ENCODE measurements at regions not wholly inside any gene's neighbourhood (a gene's known extent, or its start where the extent isn't known, plus 50 kb on each side); places are given as distances from the start of the nearest gene placed in this dataset.
"Not testable (repeated sequence)": the region's sequence is repeated elsewhere in the genome, so short reads cannot be mapped to it uniquely, and the experiment has no call there.

GRCh38 chr1:165965857-165966256 lies 138.4 kb downstream of the UCK2 start:
- ATAC-seq (replicated peaks in 1 of 4) (no peak), DNase-seq (no peak)
- Mint-ChIP-seq H3K4me1 (no peaks in the 10 kb centered on the region), H3K27me3 (peaks cover 12 to 20% of the 10 kb centered on the region in 2 donors), H3K36me3 (no peaks in the 10 kb centered on the region), H3K9me3 (peaks cover 2 to 16% (median 3%) of the 10 kb centered on the region in 3 donors), H3K27ac (no peak overlapping the region), H3K4me3 (no peak overlapping the region)
- ChIA-PET CTCF (no interaction called here), POLR2A (no interaction called here)
- H3K4me3 ChIP-seq (ENCODE audit: control insufficient read depth in 1 of 2, extremely low read depth in 1 of 2, low read length in 1 of 2) = no peak overlapping the region
- H3K27me3 ChIP-seq (replicated peaks in 1 of 2; ENCODE audit: control insufficient read depth in 2 of 2, extremely low read depth in 1 of 2, insufficient read depth in 2 of 2, low read length in 1 of 2) = peaks cover 0 to 3% of the 10 kb centered on the region in 2 experiments
- no peak overlapping the region for H3K27ac ChIP-seq (ENCODE audit: low read length)
- no peaks in the 10 kb centered on the region for H3K4me1 ChIP-seq (ENCODE audit: control insufficient read depth in 1 of 2, extremely low read depth in 1 of 2, insufficient read depth in 2 of 2, low read length in 2 of 2)
- H3K36me3 ChIP-seq (ENCODE audit: control insufficient read depth in 2 of 2, extremely low read depth in 1 of 2, insufficient read depth in 1 of 2, low read length in 1 of 2) = no peaks in the 10 kb centered on the region
- no peaks in the 10 kb centered on the region for H3K9me3 ChIP-seq
- WGBS (ENCODE audit: insufficient coverage) = 75% methylated on average over 1 of the region's 1 CpG

DNA sequence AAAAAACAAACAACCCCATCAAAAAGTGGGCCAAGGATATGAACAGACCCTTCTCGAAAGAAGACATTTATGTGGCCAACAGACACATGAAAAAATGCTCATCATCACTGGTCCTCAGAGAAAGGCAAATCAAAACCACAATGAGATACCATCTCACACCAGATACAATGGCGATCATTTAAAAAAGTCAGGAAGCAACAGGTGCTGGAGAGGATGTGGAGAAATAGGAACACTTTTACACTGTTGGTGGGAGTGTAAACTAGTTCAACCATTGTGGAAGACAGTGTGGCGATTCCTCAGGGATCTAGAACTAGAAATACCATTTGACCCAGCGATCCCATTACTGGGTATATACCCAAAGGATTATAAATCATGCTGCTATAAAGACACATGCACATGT lies 142.0 kb downstream of the UCK2 start:
- H3K27ac Mint-ChIP-seq; POLR2A ChIA-PET; H3K27me3 ChIP-seq (replicated peaks in 1 of 2; ENCODE audit: control insufficient read depth in 2 of 2, extremely low read depth in 1 of 2, insufficient read depth in 2 of 2, low read length in 1 of 2); H3K9me3 ChIP-seq; ATAC-seq (replicated peaks in 1 of 4); H3K36me3 Mint-ChIP-seq; H3K27ac ChIP-seq (ENCODE audit: low read length); CTCF ChIA-PET; H3K36me3 ChIP-seq (ENCODE audit: control insufficient read depth in 2 of 2, extremely low read depth in 1 of 2, insufficient read depth in 1 of 2, low read length in 1 of 2); H3K4me3 ChIP-seq (ENCODE audit: control insufficient read depth in 1 of 2, extremely low read depth in 1 of 2, low read length in 1 of 2); H3K4me1 Mint-ChIP-seq; DNase-seq; H3K4me3 Mint-ChIP-seq; H3K4me1 ChIP-seq (ENCODE audit: control insufficient read depth in 1 of 2, extremely low read depth in 1 of 2, insufficient read depth in 2 of 2, low read length in 2 of 2): not testable (repeated sequence)
- Mint-ChIP-seq H3K27me3 (peaks cover 12 to 20% of the 10 kb centered on the region in 2 donors), H3K9me3 (peaks cover 2 to 16% (median 3%) of the 10 kb centered on the region in 3 donors)
- WGBS (ENCODE audit: insufficient coverage) = no CpG with 5 or more reads among the region's 4 CpGs

DNA sequence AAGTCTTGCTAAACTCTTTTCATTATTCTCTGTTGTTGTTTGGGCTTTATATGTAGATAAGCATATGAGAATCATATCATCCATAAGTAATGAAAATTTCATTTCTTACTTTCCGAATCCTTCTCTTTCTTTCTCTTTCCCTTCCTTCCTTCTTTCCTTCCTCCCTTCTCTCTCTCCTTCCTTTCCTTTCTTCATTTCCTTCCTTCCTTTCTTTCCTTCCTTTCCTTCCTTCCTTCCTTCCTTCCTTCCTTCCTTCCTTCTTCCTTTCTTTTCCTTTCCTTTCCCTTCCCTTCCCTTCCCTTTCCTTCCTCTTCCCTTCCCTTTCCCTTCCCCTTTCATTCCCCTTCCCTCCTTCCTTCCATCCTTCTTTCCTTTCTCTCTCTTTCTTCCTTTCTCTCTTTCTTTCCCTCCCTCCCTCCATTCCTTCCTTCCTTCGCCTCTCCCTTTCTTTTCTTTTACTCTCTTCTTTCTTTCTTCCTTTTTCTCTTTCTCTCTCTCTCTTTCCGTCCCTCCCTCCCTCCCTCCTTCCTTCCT lies 147.3 kb downstream of the UCK2 start:
- no peaks in the 10 kb centered on the region for H3K9me3 ChIP-seq
- Mint-ChIP-seq H3K36me3 (no peaks in the 10 kb centered on the region), H3K4me3 (no peak overlapping the region), H3K27me3 (peaks cover 8 to 12% of the 10 kb centered on the region in 2 donors), H3K4me1 (no peaks in the 10 kb centered on the region), H3K27ac (no peak overlapping the region), H3K9me3 (peaks cover 0 to 13% (median 7%) of the 10 kb centered on the region in 3 donors)
- ATAC-seq (replicated peaks in 1 of 4) = no peak
- H3K36me3 ChIP-seq (ENCODE audit: control insufficient read depth in 2 of 2, extremely low read depth in 1 of 2, insufficient read depth in 1 of 2, low read length in 1 of 2) = no peaks in the 10 kb centered on the region
- DNase-seq = no peak
- ChIA-PET POLR2A (no interaction called here), CTCF (no interaction called here)
- H3K4me3 ChIP-seq (ENCODE audit: control insufficient read depth in 1 of 2, extremely low read depth in 1 of 2, low read length in 1 of 2) = no peak overlapping the region
- no peak overlapping the region for H3K27ac ChIP-seq (ENCODE audit: low read length)
- WGBS (ENCODE audit: insufficient coverage) = 79% methylated on average over 3 of the region's 3 CpGs
- H3K27me3 ChIP-seq (replicated peaks in 1 of 2; ENCODE audit: control insufficient read depth in 2 of 2, extremely low read depth in 1 of 2, insufficient read depth in 2 of 2, low read length in 1 of 2) = no peaks in the 10 kb centered on the region
- H3K4me1 ChIP-seq (ENCODE audit: control insufficient read depth in 1 of 2, extremely low read depth in 1 of 2, insufficient read depth in 2 of 2, low read length in 2 of 2) = no peaks in the 10 kb centered on the region

DNA sequence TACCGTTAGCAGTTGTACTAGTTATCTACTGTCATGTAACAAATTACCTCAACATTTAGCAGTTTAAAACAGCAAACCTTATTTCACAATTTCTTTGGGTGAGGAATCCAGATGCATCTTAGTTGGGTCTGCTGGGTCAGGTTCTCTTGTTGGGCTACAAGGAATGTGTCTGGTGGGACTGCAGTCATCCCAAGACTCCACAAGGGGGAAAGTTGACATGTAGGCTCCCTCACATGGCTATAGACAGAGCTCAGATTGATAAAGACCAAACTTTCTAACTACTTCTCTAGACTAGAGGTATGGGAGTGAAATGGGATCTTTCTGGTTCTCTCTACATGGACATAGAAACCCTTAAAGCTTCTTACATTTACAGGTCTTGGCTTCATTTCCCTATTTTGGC lies 160.9 kb downstream of the UCK2 start:
- Histone ChIP-seq H3K27ac (ENCODE audit: low read length) (no peak overlapping the region), H3K4me1 (ENCODE audit: control insufficient read depth in 1 of 2, extremely low read depth in 1 of 2, insufficient read depth in 2 of 2, low read length in 2 of 2) (no peaks in the 10 kb centered on the region), H3K9me3 (no peaks in the 10 kb centered on the region), H3K27me3 (replicated peaks in 1 of 2; ENCODE audit: control insufficient read depth in 2 of 2, extremely low read depth in 1 of 2, insufficient read depth in 2 of 2, low read length in 1 of 2) (peaks cover 0 to 4% of the 10 kb centered on the region in 2 experiments), H3K4me3 (ENCODE audit: control insufficient read depth in 1 of 2, extremely low read depth in 1 of 2, low read length in 1 of 2) (no peak overlapping the region), H3K36me3 (ENCODE audit: control insufficient read depth in 2 of 2, extremely low read depth in 1 of 2, insufficient read depth in 1 of 2, low read length in 1 of 2) (no peaks in the 10 kb centered on the region)
- no peak overlapping the region for H3K27ac Mint-ChIP-seq
- CTCF ChIA-PET = no interaction called here
- H3K9me3 Mint-ChIP-seq = peaks cover 0 to 10% (median 8%) of the 10 kb centered on the region in 3 donors
- ATAC-seq (replicated peaks in 1 of 4) (no peak), DNase-seq (no peak)
- no peak overlapping the region for H3K4me3 Mint-ChIP-seq
- no peaks in the 10 kb centered on the region for H3K36me3 Mint-ChIP-seq
- no CpG with 5 or more reads among the region's 1 CpG for WGBS (ENCODE audit: insufficient coverage)
- POLR2A ChIA-PET = no interaction called here
- peaks cover 8 to 29% of the 10 kb centered on the region in 2 donors for H3K27me3 Mint-ChIP-seq
- H3K4me1 Mint-ChIP-seq = no peaks in the 10 kb centered on the region

DNA sequence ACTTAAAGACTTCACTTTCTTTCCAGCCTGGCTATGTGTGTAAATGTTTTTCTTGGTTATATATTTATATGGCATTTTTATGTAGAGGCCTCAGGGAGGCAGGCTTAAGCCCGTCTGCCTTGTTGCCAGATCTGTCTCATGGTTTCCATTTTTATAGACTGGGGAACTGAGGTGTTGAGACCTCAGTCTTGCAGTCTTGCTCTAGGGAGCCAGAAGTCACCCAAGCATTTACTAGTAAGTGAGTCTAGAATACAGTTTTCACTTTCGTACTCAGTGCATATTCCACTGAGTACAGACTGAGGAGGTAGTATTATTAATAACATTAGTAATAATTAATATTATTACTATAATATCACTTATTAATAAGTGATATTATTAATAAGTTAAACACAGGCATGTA lies 161.4 kb downstream of the UCK2 start:
- H3K4me3 ChIP-seq (ENCODE audit: control insufficient read depth in 1 of 2, extremely low read depth in 1 of 2, low read length in 1 of 2) = no peak overlapping the region
- H3K9me3 ChIP-seq = no peaks in the 10 kb centered on the region
- no peaks in the 10 kb centered on the region for H3K36me3 ChIP-seq (ENCODE audit: control insufficient read depth in 2 of 2, extremely low read depth in 1 of 2, insufficient read depth in 1 of 2, low read length in 1 of 2)
- no CpG with 5 or more reads among the region's 2 CpGs for WGBS (ENCODE audit: insufficient coverage)
- H3K4me1 Mint-ChIP-seq = no peaks in the 10 kb centered on the region
- ChIA-PET CTCF (no interaction called here), POLR2A (no interaction called here)
- H3K27ac ChIP-seq (ENCODE audit: low read length) = no peak overlapping the region
- ATAC-seq (replicated peaks in 1 of 4) (no peak), DNase-seq (no peak)
- H3K9me3 Mint-ChIP-seq = peaks cover 0 to 10% (median 5%) of the 10 kb centered on the region in 3 donors
- no peaks in the 10 kb centered on the region for H3K36me3 Mint-ChIP-seq
- peaks cover 0 to 2% of the 10 kb centered on the region in 2 experiments for H3K27me3 ChIP-seq (replicated peaks in 1 of 2; ENCODE audit: control insufficient read depth in 2 of 2, extremely low read depth in 1 of 2, insufficient read depth in 2 of 2, low read length in 1 of 2)
- H3K4me1 ChIP-seq (ENCODE audit: control insufficient read depth in 1 of 2, extremely low read depth in 1 of 2, insufficient read depth in 2 of 2, low read length in 2 of 2) = no peaks in the 10 kb centered on the region
- no peak overlapping the region for H3K27ac Mint-ChIP-seq
- no peak overlapping the region for H3K4me3 Mint-ChIP-seq
- H3K27me3 Mint-ChIP-seq = peaks cover 5 to 26% of the 10 kb centered on the region in 2 donors

DNA sequence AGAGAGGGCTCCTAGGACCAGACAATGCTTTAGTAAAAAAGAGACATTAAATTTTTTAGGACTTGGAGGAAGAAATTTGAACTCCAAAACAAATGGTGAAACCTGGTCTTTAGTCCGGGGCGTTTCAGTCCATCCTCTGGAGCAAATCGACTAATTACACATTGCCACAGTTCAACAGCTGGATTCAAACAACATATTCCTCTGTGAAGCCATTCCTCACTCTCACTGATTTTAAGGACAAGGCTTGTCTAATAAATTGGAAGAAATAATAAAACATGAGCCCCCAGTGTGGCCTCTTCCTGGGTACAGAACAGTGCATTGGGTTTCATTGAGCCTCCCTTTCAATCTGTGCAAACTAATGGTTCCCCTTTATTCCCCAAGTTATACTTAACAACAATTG lies 165.1 kb downstream of the UCK2 start:
- H3K9me3 Mint-ChIP-seq = peaks cover 0 to 6% (median 0%) of the 10 kb centered on the region in 3 donors
- DNase-seq (no peak), ATAC-seq (replicated peaks in 1 of 4) (no peak)
- peaks cover 5 to 18% of the 10 kb centered on the region in 2 donors for H3K27me3 Mint-ChIP-seq
- Histone ChIP-seq H3K27me3 (replicated peaks in 1 of 2; ENCODE audit: control insufficient read depth in 2 of 2, extremely low read depth in 1 of 2, insufficient read depth in 2 of 2, low read length in 1 of 2) (no peaks in the 10 kb centered on the region), H3K4me3 (ENCODE audit: control insufficient read depth in 1 of 2, extremely low read depth in 1 of 2, low read length in 1 of 2) (no peak overlapping the region), H3K4me1 (ENCODE audit: control insufficient read depth in 1 of 2, extremely low read depth in 1 of 2, insufficient read depth in 2 of 2, low read length in 2 of 2) (no peaks in the 10 kb centered on the region), H3K9me3 (no peaks in the 10 kb centered on the region), H3K27ac (ENCODE audit: low read length) (no peak overlapping the region), H3K36me3 (ENCODE audit: control insufficient read depth in 2 of 2, extremely low read depth in 1 of 2, insufficient read depth in 1 of 2, low read length in 1 of 2) (no peaks in the 10 kb centered on the region)
- POLR2A ChIA-PET = no interaction called here
- CTCF ChIA-PET = no interaction called here
- H3K27ac Mint-ChIP-seq = no peak overlapping the region
- WGBS (ENCODE audit: insufficient coverage) = no CpG with 5 or more reads among the region's 3 CpGs
- no peaks in the 10 kb centered on the region for H3K36me3 Mint-ChIP-seq
- no peaks in the 10 kb centered on the region for H3K4me1 Mint-ChIP-seq
- no peak overlapping the region for H3K4me3 Mint-ChIP-seq

DNA sequence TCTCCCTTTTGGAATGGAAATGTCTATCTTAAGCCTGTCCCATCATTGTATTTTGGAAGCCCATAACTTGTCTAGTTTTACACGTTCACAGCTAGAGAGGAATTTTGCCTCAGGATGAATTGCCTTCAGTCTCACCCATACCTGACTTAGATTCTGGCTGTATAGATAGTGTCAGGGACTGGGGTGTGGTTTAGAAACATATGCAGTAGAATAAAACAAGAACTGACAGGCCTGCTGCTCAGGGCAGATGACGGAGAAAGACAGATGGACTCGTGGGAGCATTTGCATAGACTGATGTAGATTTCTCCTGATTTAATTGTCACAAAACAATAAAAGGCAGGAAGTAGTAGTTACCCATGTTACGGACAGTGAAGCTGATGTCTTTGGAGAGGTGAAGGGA lies 166.7 kb downstream of the UCK2 start:
- WGBS (ENCODE audit: insufficient coverage) = 100% methylated on average over 1 of the region's 4 CpGs
- no peaks in the 10 kb centered on the region for H3K4me1 Mint-ChIP-seq
- no peak overlapping the region for H3K27ac Mint-ChIP-seq

More for the DNA sequence above, 166.7 kb downstream of the UCK2 start:
- Histone ChIP-seq H3K4me1 (ENCODE audit: control insufficient read depth in 1 of 2, extremely low read depth in 1 of 2, insufficient read depth in 2 of 2, low read length in 2 of 2) (no peaks in the 10 kb centered on the region), H3K9me3 (no peaks in the 10 kb centered on the region), H3K4me3 (ENCODE audit: control insufficient read depth in 1 of 2, extremely low read depth in 1 of 2, low read length in 1 of 2) (no peak overlapping the region), H3K27me3 (replicated peaks in 1 of 2; ENCODE audit: control insufficient read depth in 2 of 2, extremely low read depth in 1 of 2, insufficient read depth in 2 of 2, low read length in 1 of 2) (no peaks in the 10 kb centered on the region), H3K36me3 (ENCODE audit: control insufficient read depth in 2 of 2, extremely low read depth in 1 of 2, insufficient read depth in 1 of 2, low read length in 1 of 2) (no peaks in the 10 kb centered on the region), H3K27ac (ENCODE audit: low read length) (no peak overlapping the region)
- Mint-ChIP-seq H3K36me3 (no peaks in the 10 kb centered on the region), H3K9me3 (peaks cover 0 to 5% (median 0%) of the 10 kb centered on the region in 3 donors), H3K27me3 (peaks cover 5 to 18% of the 10 kb centered on the region in 2 donors), H3K4me3 (no peak overlapping the region)
- ATAC-seq (replicated peaks in 1 of 4) (no peak), DNase-seq (no peak)
- ChIA-PET POLR2A (no interaction called here), CTCF (no interaction called here)
